ENCODE measurements at regions not wholly inside any gene's neighbourhood (a gene's known extent, or its start where the extent isn't known, plus 50 kb on each side); places are given as distances from the start of the nearest gene placed in this dataset.

DNA sequence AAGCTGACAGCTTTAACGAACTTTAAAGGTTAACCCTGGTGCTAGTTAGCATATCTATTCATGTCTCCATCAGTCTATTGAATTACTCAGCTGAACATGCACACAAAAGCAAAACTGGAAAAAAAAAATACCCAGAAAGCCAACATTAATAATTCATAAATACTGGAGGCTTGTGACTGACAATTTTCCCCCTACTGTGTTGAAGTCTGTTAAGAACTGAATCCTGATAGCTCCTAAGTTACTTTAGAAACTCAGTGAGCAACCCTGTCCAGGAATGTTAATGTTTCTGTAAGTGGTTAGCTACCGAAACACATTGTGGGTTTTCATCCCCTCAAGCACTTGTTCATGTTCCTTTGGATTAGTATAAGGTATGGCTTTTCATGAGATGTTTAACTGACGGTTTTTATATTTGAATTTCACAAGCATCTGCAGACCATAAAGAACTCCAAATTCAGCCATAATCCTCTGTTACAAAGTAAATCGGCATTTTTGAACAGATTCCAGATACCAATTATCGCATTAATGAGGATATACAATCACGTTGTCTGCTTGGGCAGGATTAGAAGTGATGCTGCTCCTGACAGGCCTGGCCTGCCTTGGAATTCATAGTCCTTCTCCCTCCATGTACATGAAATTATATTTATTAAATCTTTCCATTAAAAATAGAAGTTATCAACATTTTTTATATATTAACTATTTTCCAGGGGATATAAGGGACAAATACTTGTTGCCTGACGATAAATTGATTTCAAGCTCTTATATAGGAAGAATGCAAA, 331.2 kb downstream of the TLE4 start:
- intact Hi-C loops (cut with DNase I), result no loop called here
- WGBS, 2 donors, result 79% methylated on average over 7 of the region's 7 CpGs
- Histone ChIP-seq H3K4me1 (no peaks in the 10 kb centered on the region), H3K9me3 (no peaks in the 10 kb centered on the region), H3K36me3 (replicated peaks in 1 of 2; ENCODE audit: insufficient read depth in 1 of 2, low read depth in 2 of 2) (no peaks in the 10 kb centered on the region), H3K4me3 (no peak overlapping the region), H3K27me3 (no peaks in the 10 kb centered on the region), H3K27ac (no peak overlapping the region)
- DNase-seq, result no peak
- TF ChIP-seq, protein P1, sequence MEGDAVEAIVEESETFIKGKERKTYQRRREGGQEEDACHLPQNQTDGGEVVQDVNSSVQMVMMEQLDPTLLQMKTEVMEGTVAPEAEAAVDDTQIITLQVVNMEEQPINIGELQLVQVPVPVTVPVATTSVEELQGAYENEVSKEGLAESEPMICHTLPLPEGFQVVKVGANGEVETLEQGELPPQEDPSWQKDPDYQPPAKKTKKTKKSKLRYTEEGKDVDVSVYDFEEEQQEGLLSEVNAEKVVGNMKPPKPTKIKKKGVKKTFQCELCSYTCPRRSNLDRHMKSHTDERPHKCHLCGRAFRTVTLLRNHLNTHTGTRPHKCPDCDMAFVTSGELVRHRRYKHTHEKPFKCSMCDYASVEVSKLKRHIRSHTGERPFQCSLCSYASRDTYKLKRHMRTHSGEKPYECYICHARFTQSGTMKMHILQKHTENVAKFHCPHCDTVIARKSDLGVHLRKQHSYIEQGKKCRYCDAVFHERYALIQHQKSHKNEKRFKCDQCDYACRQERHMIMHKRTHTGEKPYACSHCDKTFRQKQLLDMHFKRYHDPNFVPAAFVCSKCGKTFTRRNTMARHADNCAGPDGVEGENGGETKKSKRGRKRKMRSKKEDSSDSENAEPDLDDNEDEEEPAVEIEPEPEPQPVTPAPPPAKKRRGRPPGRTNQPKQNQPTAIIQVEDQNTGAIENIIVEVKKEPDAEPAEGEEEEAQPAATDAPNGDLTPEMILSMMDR (IDR thresholded peaks at IDR 0.05), result no peak
- no peak for TF ChIP-seq POLR2A (IDR thresholded peaks at IDR 0.05)
- ATAC-seq, result no peak

DNA sequence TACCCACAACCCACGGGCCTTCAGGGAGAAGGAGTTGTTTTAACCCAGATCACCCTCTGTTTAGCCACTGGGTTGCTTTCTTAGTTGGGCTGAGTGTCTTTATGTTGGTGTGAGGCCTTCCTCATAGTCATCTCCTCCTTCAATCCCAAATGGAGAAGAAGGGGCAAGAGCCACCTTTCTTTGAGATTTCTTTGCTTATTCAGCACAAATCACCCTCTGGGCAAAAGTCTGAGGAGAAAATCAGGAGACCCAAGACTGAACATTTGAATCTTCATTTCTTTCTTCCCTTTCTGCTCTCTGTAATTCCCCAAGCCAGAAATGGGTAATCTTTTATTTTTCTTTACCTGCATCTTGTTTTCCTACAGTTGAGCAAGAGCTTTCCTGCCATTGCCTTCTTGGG, 329.0 kb downstream of the TLE4 start:
- Histone ChIP-seq H3K4me1 (no peaks in the 10 kb centered on the region), H3K9me3 (no peaks in the 10 kb centered on the region), H3K27me3 (no peaks in the 10 kb centered on the region), H3K4me3 (no peak overlapping the region), H3K27ac (no peak overlapping the region), H3K36me3 (replicated peaks in 1 of 2; ENCODE audit: insufficient read depth in 1 of 2, low read depth in 2 of 2) (no peaks in the 10 kb centered on the region)
- TF ChIP-seq, protein P1 (IDR thresholded peaks at IDR 0.05), result no peak
- no peak for TF ChIP-seq POLR2A (IDR thresholded peaks at IDR 0.05)
- no peak for ATAC-seq
- intact Hi-C loops (cut with DNase I), result no loop called here
- WGBS, 2 donors, result 59 to 60% methylated on average over 1 of the region's 1 CpG
- DNase-seq, result no peak

DNA sequence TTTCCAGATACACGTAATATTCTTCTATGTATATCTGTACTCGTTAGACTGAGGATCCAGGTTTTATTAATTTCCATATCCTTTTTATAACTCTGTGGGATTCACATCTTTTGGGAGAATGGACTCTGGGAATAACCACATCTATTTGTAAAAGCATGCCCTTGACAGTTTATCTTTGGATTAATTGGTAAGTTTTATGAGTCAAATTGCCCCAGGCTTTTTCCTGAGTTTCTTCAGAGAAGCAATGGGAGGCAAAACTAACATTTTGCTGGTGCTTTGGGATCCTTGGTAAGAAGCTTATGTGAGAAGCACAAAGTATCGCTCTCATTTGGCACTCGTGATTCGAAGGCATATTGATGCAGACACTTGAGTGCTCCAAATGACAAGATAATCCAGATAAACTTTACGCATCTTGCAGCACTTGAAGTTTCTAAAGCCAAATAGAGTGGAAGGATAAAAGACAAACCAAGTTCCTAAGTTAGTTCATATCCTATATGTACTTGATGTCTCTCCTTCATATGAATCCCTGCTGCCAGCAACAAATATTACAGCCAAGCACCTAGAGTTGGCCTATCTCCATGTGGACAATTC, 324.7 kb downstream of the TLE4 start:
- Histone ChIP-seq H3K9me3 (no peaks in the 10 kb centered on the region), H3K4me1 (no peaks in the 10 kb centered on the region), H3K4me3 (no peak overlapping the region), H3K27ac (no peak overlapping the region), H3K27me3 (no peaks in the 10 kb centered on the region), H3K36me3 (replicated peaks in 1 of 2; ENCODE audit: insufficient read depth in 1 of 2, low read depth in 2 of 2) (no peaks in the 10 kb centered on the region)
- 67 to 68% methylated on average over 6 of the region's 6 CpGs for WGBS, 2 donors
- ATAC-seq (no peak), DNase-seq (no peak)
- TF ChIP-seq, protein P1 (IDR thresholded peaks at IDR 0.05), result no peak
- TF ChIP-seq POLR2A (IDR thresholded peaks at IDR 0.05), result no peak
- intact Hi-C loops (cut with DNase I), result no loop called here

DNA sequence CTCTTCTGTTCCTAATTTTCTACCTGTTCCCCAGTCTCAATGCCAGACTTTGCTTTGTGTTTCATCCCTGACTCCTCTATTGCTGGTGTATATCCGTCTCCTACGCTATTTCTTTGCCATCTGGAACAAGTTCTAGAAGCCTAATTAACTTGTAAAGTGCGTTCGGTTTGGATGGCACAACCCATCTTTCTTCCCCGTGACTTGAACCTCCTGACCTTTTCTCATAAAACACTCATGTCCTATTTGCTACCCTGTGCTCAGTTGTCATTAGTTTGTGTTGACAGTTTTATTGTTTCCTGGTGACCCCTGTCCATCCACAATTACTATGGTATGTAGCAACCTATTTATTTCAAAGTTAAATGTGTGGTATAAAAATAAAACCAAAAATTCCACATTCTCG, 323.5 kb downstream of the TLE4 start:
- intact Hi-C loops (cut with DNase I), result no loop called here
- DNase-seq (no peak), ATAC-seq (no peak)
- no peak for TF ChIP-seq POLR2A (IDR thresholded peaks at IDR 0.05)
- TF ChIP-seq, protein P1 (IDR thresholded peaks at IDR 0.05), result no peak
- Histone ChIP-seq H3K27me3 (no peaks in the 10 kb centered on the region), H3K4me3 (no peak overlapping the region), H3K4me1 (no peaks in the 10 kb centered on the region), H3K9me3 (no peaks in the 10 kb centered on the region), H3K36me3 (replicated peaks in 1 of 2; ENCODE audit: insufficient read depth in 1 of 2, low read depth in 2 of 2) (no peaks in the 10 kb centered on the region), H3K27ac (no peak overlapping the region)
- 41 to 52% methylated on average over 6 of the region's 6 CpGs for WGBS, 2 donors

DNA sequence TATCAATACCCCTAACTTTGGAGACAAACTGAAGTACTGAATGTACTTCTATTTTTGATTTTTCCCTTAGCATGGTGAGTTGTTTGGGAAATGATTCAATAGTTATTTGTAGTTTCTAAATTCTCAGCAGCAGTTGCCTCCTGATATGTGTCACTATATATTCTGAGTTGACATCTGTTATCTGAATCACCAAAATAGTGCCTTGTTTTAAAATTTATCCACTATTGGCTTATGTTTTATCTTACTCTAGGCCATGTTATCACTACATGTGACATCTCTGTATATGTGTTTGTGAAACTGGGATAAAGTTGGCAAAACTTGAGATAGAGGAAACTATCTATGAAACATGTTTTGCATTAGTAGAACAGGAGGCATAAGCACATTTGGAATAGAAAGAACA, 317.6 kb downstream of the TLE4 start:
- no peaks in the 10 kb centered on the region for H3K4me1 ChIP-seq
- no peak for DNase-seq
- H3K9me3 ChIP-seq, result no peaks in the 10 kb centered on the region
- no peaks in the 10 kb centered on the region for H3K27me3 ChIP-seq
- no peaks in the 10 kb centered on the region for H3K36me3 ChIP-seq (replicated peaks in 1 of 2; ENCODE audit: insufficient read depth in 1 of 2, low read depth in 2 of 2)
- intact Hi-C loops (cut with DNase I), result no loop called here
- H3K4me3 ChIP-seq, result no peak overlapping the region
- ATAC-seq, result no peak
- H3K27ac ChIP-seq, result no peak overlapping the region
- no peak for TF ChIP-seq POLR2A (IDR thresholded peaks at IDR 0.05)
- TF ChIP-seq, protein P1 (IDR thresholded peaks at IDR 0.05), result no peak

Data from body of pancreas (tissue), 4 donors.